ENCODE measurements at regions not wholly inside any gene's neighbourhood (a gene's known extent, or its start where the extent isn't known, plus 50 kb on each side); places are given as distances from the start of the nearest gene placed in this dataset.
"Not testable (repeated sequence)": the region's sequence is repeated elsewhere in the genome, so short reads cannot be mapped to it uniquely, and the experiment has no call there.

- DNase-seq (ENCODE audit: low read depth in 2 of 2), result peak in 1 of 2 donors; percentile 22
Measured at GRCh38 chr11:129637473-129637872, 178.2 kb upstream of the TMEM45B start.

- peak in 1 of 2 donors; percentile 39 for DNase-seq (ENCODE audit: low read depth in 2 of 2)
Measured at GRCh38 chr11:129637983-129638776, 177.5 kb upstream of the TMEM45B start.

GRCh38 chr11:129639300-129639699 is 176.3 kb upstream of the TMEM45B start:
- peak; percentile 42 to 97 for DNase-seq (ENCODE audit: low read depth in 2 of 2)

- no peak for DNase-seq (ENCODE audit: low read depth in 2 of 2)
Measured at GRCh38 chr11:129640671-129641070, 175.0 kb upstream of the TMEM45B start.

- peak in 1 of 2 donors; percentile 12 for DNase-seq (ENCODE audit: low read depth in 2 of 2)
Measured at GRCh38 chr11:129643031-129643721, 172.5 kb upstream of the TMEM45B start.

GRCh38 chr11:129644326-129644725 is 171.3 kb upstream of the TMEM45B start:
- DNase-seq (ENCODE audit: low read depth in 2 of 2), result no peak

DNA sequence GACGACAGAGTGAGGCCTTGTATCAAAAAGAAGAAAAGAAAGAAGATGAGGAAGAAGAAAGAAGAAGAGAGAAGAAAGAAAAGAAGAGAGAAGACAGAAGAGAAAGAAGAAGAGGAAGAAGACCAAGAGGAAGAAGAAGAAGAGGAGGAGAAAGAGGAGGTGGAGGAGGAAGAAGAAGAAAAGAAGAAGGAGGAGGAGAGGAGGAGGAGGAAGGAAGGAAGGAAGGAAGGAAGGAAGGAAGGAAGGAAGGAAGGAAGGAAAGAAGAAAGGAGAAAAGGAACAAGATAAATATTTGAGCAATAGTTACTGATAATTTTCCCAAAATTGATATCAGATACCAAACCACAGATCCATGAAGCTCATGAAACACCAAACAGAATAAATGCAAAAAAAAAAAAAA is 169.7 kb upstream of the TMEM45B start:
- no peak for DNase-seq (ENCODE audit: low read depth in 2 of 2)

GRCh38 chr11:129650044-129650443 is 165.6 kb upstream of the TMEM45B start:
- DNase-seq (ENCODE audit: low read depth in 2 of 2), result not testable (repeated sequence)

DNA sequence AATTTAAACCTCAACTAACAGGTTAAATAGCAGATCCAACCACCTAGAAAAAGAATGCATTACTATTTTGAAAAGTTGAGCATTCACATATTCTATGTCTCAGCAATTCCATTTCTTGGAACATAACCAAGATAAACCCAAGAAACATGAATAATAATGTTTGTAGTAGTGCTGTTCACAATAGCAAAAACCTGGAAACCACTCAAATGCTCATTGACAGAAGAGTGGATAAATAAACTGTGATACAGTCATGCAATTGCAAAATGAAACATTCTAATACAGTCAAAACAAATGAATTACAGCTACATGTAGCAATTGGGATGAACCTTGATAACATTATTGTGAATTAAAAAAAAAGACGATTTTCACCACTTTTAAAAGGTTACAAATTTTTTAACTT is 162.8 kb upstream of the TMEM45B start:
- peak; percentile 65 to 89 for DNase-seq (ENCODE audit: low read depth in 2 of 2)

- DNase-seq (ENCODE audit: low read depth in 2 of 2), result no peak
Measured at GRCh38 chr11:129655247-129655832, 160.3 kb upstream of the TMEM45B start.

GRCh38 chr11:129657866-129658525 is 157.7 kb upstream of the TMEM45B start:
- DNase-seq (ENCODE audit: low read depth in 2 of 2), result no peak

GRCh38 chr11:129658526-129658867 is 157.2 kb upstream of the TMEM45B start:
- no peak for DNase-seq (ENCODE audit: low read depth in 2 of 2)

- no peak for DNase-seq (ENCODE audit: low read depth in 2 of 2)
Measured at GRCh38 chr11:129680907-129681306, 134.7 kb upstream of the TMEM45B start.

DNA sequence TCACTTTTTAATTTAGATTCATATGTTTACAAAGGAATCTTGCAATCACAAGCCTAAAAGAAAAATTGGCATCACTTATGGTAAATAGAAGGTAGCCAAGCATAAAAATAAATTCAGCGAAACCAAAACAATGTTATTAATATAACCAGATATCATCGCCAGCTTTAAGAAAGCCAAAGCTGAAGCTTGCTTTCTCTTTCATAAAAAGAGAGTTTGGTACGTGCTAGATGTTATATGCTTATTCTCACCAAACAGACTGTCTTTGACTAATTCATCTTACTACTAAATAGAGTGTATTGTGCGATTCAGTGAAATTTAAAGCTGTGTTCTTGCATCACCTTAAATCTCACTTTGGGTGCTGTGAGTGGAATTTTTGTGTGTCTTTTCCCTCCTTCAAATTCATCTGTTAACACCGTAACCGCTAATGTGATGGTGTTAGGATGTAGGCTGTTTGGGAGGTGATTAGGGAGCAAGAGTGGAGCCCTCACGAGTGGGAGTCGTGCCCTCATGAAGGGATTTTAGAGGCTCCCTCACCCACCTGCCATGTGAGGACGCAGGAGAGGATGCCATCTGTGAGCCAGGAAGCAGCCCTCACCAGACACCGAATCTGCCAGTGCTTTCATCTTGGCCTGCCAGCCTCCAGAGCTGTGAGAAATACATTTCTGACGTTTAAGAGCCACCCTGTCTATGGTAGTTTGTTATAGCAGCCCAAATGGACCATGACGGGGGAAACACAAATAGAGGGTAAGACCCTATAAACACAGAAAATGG is 134.1 kb upstream of the TMEM45B start:
- no peak for DNase-seq (ENCODE audit: low read depth in 2 of 2)

DNA sequence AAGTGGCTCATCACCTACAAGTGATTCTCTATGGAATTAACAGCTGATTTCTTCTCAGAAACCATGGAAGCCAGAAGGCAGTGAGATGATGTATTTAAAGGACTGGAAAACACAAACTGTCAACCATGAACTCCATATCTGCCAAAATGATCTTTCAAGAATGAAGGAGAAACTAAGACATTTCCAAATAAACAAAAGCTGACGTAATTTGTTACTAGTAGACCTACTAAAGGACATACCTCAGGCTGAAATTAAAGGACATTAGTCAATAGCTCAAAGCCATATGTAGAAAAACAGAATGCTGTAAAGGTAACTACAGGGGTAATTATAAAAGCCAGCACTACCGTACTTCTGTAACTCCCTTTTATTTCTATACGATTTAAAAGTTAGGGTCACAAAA is 129.4 kb upstream of the TMEM45B start:
- DNase-seq (ENCODE audit: low read depth in 2 of 2), result no peak

DNA sequence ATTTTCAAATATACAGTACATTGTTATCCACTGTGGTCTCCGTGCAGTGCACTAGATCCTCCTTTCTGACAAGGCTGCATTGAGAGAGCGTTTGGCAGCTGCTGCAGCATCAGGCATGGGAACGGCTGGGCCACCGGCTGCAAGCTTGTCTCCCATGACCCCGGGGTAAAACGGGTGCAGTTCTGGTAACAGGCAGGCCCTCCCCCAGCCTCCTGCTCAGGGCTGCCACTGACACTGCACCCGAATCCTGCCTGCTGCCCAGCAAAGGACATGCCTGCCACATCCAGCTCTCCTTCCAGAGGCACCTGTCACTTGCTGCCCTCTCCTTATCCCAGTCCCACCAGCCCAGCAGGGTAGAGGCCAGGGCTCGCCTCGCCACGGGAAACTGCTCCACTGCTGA is 124.5 kb upstream of the TMEM45B start:
- no peak for DNase-seq (ENCODE audit: low read depth in 2 of 2)

DNA sequence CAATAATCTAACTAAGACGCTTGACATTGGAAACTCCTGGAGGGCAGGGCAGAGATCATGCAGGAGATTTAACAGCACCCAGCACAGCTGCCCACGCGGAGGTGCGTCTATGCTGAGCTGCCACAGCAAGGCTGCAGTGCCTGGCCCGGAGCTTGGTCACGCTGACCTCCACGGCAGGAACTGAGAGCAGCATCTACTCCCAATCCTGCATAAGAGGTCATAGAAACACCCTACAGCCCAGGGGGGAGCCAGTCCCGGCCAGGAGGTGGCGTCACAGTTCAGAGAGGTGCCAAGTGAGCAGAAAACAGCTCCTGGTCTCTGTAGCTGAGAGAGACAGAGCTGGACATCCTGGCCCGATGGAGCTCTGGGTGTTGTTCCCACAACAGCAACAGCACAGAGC is 121.1 kb upstream of the TMEM45B start:
- DNase-seq (ENCODE audit: low read depth in 2 of 2), result no peak

- peak in 1 of 2 donors; percentile 39 for DNase-seq (ENCODE audit: low read depth in 2 of 2)
Measured at GRCh38 chr11:129694966-129695365, 120.7 kb upstream of the TMEM45B start.

- peak in 1 of 2 donors; percentile 45 for DNase-seq (ENCODE audit: low read depth in 2 of 2)
Measured at GRCh38 chr11:129695571-129696308, 119.9 kb upstream of the TMEM45B start.

- no peak for DNase-seq (ENCODE audit: low read depth in 2 of 2)
Measured at GRCh38 chr11:129696309-129696989, 119.2 kb upstream of the TMEM45B start.
